Gastrocnemius medialis (tissue), 4 donors: ENCODE measurements at regions not wholly inside any gene's neighbourhood (a gene's known extent, or its start where the extent isn't known, plus 50 kb on each side); places are given as distances from the start of the nearest gene placed in this dataset.

ENCODE experiments used
- ATAC-seq, 2 donors: fragments of 150-250 bp; one replicate each; pipeline ENCODE4 v1.9.1; 2016
- DNase-seq, 2 donors: peaks; one replicate each; pipeline ENCODE4 v3.0.0-alpha.2; 2019
- H3K27ac ChIP-seq, 4 donors: fragments of 200-600 bp; sonication (generic); 1 replicate in 1 of 4; 2 replicates in 3 of 4; pipeline ENCODE4 v1.5.1; 2016 to 2018; ENCODE audit warnings: mild to moderate bottlenecking in 2 of 4, moderate library complexity in 1 of 4
- H3K27me3 ChIP-seq, 3 donors: fragments of 200-600 bp; sonication (generic) in 2 of 3; 1 replicate in 1 of 3; 2 replicates in 2 of 3; pipeline versions ENCODE4 v1.5.1 to v1.6.0; 2016 to 2019; ENCODE audit warnings: mild to moderate bottlenecking in 1 of 3, moderate library complexity in 1 of 3
- H3K36me3 ChIP-seq, 2 donors: fragments of 200-600 bp; sonication (generic) in 1 of 2; one replicate each; pipeline ENCODE4 v1.5.1; 2017 to 2018
- H3K4me1 ChIP-seq, 2 donors: fragments of 200-600 bp; sonication (generic) in 1 of 2; one replicate each; pipeline ENCODE4 v1.5.1; 2016 to 2017; ENCODE audit warnings: mild to moderate bottlenecking in 2 of 2
- H3K4me3 ChIP-seq, 4 donors: fragments of 200-600 bp; sonication (generic) in 3 of 4; 1 replicate in 1 of 4; 2 replicates in 3 of 4; pipeline ENCODE4 v1.5.1; 2016 to 2019; ENCODE audit warnings: mild to moderate bottlenecking in 2 of 4
- H3K9me3 ChIP-seq, 3 donors: fragments of 200-600 bp; sonication (generic) in 2 of 3; 1 replicate in 1 of 3; 2 replicates in 2 of 3; pipeline ENCODE4 v1.5.1; 2016 to 2019
- POLR2A ChIP-seq, 2 donors: fragments of 450-650 bp; IDR thresholded peaks; one replicate each; pipeline ENCODE4 v1.6.1; 2017; ENCODE audit warnings: antibody characterized with exemption in 2 of 2, mild to moderate bottlenecking in 2 of 2, moderate library complexity in 2 of 2
- in situ Hi-C, 4 donors: fragments of 200-750 bp; cut with MboI; loops; one replicate each; pipeline versions ENCODE4 v1.15.0 to v1.8.0; 2017; ENCODE audit warnings: low sequenced_read_pairs in 4 of 4
- intact Hi-C: fragments of 100-400 bp; cut with DNase I; formaldehyde crosslinking; loops from one replicate; pipeline ENCODE4 v1.15.1; 2023; ENCODE audit warnings: low total_unique reads
- TF ChIP-seq, protein P1 (sequence below), 5 experiments: fragments of 450-650 bp in 3 of 5; fragments of 200-600 bp in 2 of 5; sonication (generic) in 2 of 5; IDR thresholded peaks in 4 of 5; conservative IDR thresholded peaks in 1 of 5; 1 replicate in 4 of 5; 2 replicates in 1 of 5; pipeline ENCODE4 v1.5.1; 2016 to 2019; ENCODE audit warnings: antibody characterized with exemption in 5 of 5, mild to moderate bottlenecking in 3 of 5, moderate library complexity in 3 of 5

DNA sequence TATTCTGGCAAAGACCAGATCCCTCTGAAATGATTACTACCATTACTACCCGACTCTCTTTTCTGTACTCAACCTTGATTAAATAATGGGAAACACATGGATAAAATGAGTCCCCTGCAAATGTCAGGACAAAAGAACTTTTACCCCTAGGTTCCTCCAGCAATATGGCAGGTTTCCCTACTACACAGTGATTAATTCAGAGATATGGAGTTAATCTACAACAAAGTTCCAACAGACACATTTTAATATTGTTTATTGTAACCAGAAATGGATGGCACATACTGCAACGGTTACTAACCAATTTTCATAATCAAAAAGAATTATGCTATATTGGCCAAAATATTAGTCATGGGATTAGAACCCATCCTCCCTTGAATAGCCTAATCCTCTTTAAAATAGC, 294.8 kb downstream of the ATPSCKMT start:
- Histone ChIP-seq H3K4me3 (no peak overlapping the region), H3K27me3 (no peaks in the 10 kb centered on the region), H3K27ac (no peak overlapping the region), H3K9me3 (no peaks in the 10 kb centered on the region), H3K36me3 (no peaks in the 10 kb centered on the region), H3K4me1 (no peaks in the 10 kb centered on the region)
- intact Hi-C loops (no loop called here), in situ Hi-C loops (no loop called here)
- ATAC-seq (no peak), DNase-seq (no peak)
- TF ChIP-seq, protein P1, sequence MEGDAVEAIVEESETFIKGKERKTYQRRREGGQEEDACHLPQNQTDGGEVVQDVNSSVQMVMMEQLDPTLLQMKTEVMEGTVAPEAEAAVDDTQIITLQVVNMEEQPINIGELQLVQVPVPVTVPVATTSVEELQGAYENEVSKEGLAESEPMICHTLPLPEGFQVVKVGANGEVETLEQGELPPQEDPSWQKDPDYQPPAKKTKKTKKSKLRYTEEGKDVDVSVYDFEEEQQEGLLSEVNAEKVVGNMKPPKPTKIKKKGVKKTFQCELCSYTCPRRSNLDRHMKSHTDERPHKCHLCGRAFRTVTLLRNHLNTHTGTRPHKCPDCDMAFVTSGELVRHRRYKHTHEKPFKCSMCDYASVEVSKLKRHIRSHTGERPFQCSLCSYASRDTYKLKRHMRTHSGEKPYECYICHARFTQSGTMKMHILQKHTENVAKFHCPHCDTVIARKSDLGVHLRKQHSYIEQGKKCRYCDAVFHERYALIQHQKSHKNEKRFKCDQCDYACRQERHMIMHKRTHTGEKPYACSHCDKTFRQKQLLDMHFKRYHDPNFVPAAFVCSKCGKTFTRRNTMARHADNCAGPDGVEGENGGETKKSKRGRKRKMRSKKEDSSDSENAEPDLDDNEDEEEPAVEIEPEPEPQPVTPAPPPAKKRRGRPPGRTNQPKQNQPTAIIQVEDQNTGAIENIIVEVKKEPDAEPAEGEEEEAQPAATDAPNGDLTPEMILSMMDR (IDR thresholded peaks at IDR 0.05 in 4 of 5, conservative IDR thresholded peaks at IDR 0.05 in 1 of 5): no peak

DNA sequence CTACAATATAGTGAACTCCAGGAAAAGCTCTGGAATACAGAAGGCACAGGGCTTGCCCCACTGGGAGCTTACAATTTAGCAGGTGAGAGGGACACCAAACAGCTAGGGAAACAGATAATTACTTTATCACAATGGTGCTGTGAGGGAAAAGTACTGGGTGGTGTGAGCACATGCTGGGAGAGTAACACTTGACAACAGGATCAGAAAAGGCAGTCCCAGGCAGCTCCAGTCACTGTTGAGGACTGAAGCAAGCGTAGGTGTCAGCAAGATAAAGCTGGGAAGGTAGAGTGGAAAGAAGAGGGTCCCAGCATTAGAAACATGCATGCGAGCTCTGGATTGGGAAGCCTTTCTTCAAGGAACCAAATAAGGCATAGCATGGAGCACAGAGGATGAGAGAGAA, 296.0 kb downstream of the ATPSCKMT start:
- no peak for TF ChIP-seq POLR2A (IDR thresholded peaks at IDR 0.05)
- TF ChIP-seq, protein P1 (IDR thresholded peaks at IDR 0.05 in 4 of 5, conservative IDR thresholded peaks at IDR 0.05 in 1 of 5): no peak
- Histone ChIP-seq H3K36me3 (no peaks in the 10 kb centered on the region), H3K9me3 (no peaks in the 10 kb centered on the region), H3K27me3 (no peaks in the 10 kb centered on the region), H3K27ac (no peak overlapping the region), H3K4me3 (no peak overlapping the region), H3K4me1 (no peaks in the 10 kb centered on the region)
- in situ Hi-C loops: no loop called here
- ATAC-seq: no peak
- DNase-seq: no peak
- intact Hi-C loops: no loop called here

DNA sequence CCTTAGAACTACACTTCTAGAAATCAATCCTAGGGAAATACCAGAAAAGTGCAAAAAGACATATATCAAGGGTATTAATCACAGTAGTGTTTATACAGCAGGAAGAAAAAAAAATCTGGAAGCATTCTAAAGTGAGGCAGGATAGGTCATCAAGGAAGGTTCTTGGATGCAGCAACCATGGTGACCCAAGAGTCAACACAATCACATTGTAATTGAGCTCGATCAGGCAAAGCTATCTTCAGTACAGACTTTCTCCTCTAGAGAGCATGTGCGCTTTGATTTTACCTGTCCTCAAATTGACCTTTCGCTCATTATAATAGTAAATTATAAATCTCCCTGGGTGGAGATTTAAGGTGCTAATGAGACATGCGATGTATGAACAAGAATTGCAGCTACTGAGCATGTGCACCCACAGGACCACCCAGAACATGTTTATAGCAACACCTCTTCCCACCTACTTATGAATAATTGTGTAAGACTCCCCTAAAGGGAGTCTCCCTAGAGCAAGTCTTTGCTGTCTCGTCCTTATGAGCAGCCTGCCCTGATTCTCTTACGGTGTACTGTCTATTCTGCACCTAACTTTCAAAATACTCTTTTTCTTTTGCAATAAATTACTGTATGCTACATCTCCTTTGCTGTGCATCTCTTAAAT, 297.7 kb downstream of the ATPSCKMT start:
- intact Hi-C loops: no loop called here
- in situ Hi-C loops: no loop called here
- no peak for ATAC-seq
- Histone ChIP-seq H3K27ac (no peak overlapping the region), H3K9me3 (no peaks in the 10 kb centered on the region), H3K36me3 (no peaks in the 10 kb centered on the region), H3K4me3 (no peak overlapping the region), H3K4me1 (no peaks in the 10 kb centered on the region), H3K27me3 (no peaks in the 10 kb centered on the region)
- DNase-seq: no peak
- no peak for TF ChIP-seq POLR2A (IDR thresholded peaks at IDR 0.05)

DNA sequence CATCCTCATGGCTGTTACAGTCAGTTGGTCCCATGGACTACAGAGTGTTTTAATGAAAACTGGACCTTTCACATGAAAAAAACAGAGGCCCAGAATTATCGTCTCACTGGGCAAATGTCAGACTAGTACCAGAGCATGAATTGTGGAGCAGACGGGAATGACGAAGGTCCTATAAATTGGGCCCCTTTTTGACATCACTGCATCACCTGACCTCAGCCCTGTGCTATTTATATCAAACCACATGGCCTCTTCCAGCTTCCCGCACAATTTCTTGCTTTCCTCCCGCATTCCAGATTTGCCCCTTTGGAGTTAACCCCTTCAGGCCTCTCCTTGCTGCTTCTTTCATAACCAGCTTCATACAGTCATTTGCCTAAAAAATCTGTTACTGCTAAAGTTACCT, 301.7 kb downstream of the ATPSCKMT start:
- H3K4me1 ChIP-seq: no peaks in the 10 kb centered on the region
- H3K27me3 ChIP-seq: no peaks in the 10 kb centered on the region
- no peak for ATAC-seq
- intact Hi-C loops (no loop called here), in situ Hi-C loops (no loop called here)
- no peak for DNase-seq
- H3K36me3 ChIP-seq: no peaks in the 10 kb centered on the region
- no peak overlapping the region for H3K27ac ChIP-seq
- no peaks in the 10 kb centered on the region for H3K9me3 ChIP-seq
- no peak overlapping the region for H3K4me3 ChIP-seq
- TF ChIP-seq POLR2A (IDR thresholded peaks at IDR 0.05): no peak
- TF ChIP-seq, protein P1 (IDR thresholded peaks at IDR 0.05 in 4 of 5, conservative IDR thresholded peaks at IDR 0.05 in 1 of 5): no peak

DNA sequence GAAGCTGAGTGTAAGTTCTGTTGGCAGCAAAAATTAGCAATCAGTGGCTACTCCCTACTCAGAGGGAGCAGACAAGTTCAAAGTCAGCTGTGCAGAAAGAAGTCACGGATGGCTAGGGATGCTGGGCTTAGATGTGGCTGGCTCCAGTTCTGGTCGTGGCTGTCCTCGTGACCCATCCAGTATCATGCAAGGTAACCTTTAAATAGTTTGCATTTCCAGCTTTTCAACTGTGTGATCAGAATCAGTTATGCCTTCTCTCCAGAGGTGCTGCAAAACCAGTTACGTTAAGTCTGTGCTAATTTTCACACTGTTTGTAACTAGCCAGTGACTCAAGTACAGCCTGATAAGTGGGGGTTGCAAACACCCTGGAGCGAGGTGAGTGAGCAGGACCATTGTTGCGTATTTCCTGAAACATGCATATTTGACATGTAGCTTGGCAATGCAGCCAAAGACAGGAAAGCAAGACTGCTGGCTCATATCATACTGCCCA, 302.4 kb downstream of the ATPSCKMT start:
- in situ Hi-C loops (no loop called here), intact Hi-C loops (no loop called here)
- Histone ChIP-seq H3K4me1 (no peaks in the 10 kb centered on the region), H3K4me3 (no peak overlapping the region), H3K9me3 (no peaks in the 10 kb centered on the region), H3K27ac (no peak overlapping the region), H3K36me3 (no peaks in the 10 kb centered on the region), H3K27me3 (no peaks in the 10 kb centered on the region)
- DNase-seq (no peak), ATAC-seq (no peak)
- TF ChIP-seq, protein P1 (IDR thresholded peaks at IDR 0.05 in 4 of 5, conservative IDR thresholded peaks at IDR 0.05 in 1 of 5): no peak
- TF ChIP-seq POLR2A (IDR thresholded peaks at IDR 0.05): no peak
